GM12865 (cell line): ENCODE measurements at regions not wholly inside any gene's neighbourhood (a gene's known extent, or its start where the extent isn't known, plus 50 kb on each side); places are given as distances from the start of the nearest gene placed in this dataset.

Experiments
- DNase-seq: peaks from one replicate; pipeline ENCODE4 v3.0.0; 2010; ENCODE audit warnings: low read depth
- H3K4me3 ChIP-seq: 2 replicates; pipeline ENCODE4 v1.5.1; 2011; ENCODE audit warnings: mild to moderate bottlenecking, low read depth, low read length, control low read depth
- CTCF ChIP-seq: IDR thresholded peaks from 2 replicates; pipeline ENCODE4 v1.5.1; 2011; ENCODE audit warnings: low read length, control low read depth, low read depth, inconsistent platforms; ENCODE audit not compliant: insufficient read depth; ENCODE audit errors: missing control alignments

GRCh38 chr2:147660680-147661079, 184.1 kb upstream of the ACVR2A start:
- no peak for DNase-seq
- TF ChIP-seq CTCF: no peak
- no peak overlapping the region for H3K4me3 ChIP-seq

GRCh38 chr2:147659051-147659450, 185.8 kb upstream of the ACVR2A start:
- DNase-seq: no peak
- no peak overlapping the region for H3K4me3 ChIP-seq
- no peak for TF ChIP-seq CTCF

- no peak for DNase-seq
- no peak overlapping the region for H3K4me3 ChIP-seq
- TF ChIP-seq CTCF: no peak
Observed at GRCh38 chr2:147657086-147658000, 187.5 kb upstream of the ACVR2A start.

GRCh38 chr2:147649998-147650397, 194.8 kb upstream of the ACVR2A start:
- no peak for TF ChIP-seq CTCF
- no peak overlapping the region for H3K4me3 ChIP-seq
- no peak for DNase-seq

- H3K4me3 ChIP-seq: no peak overlapping the region
- TF ChIP-seq CTCF: no peak
- no peak for DNase-seq
Observed at GRCh38 chr2:147649286-147649685, 195.5 kb upstream of the ACVR2A start.

GRCh38 chr2:147648471-147648870, 196.4 kb upstream of the ACVR2A start:
- no peak for TF ChIP-seq CTCF

GRCh38 chr2:147647816-147648215, 197.0 kb upstream of the ACVR2A start:
- no peak for TF ChIP-seq CTCF
- DNase-seq: no peak
- no peak overlapping the region for H3K4me3 ChIP-seq

More at GRCh38 chr2:147648471-147648870, 196.4 kb upstream of the ACVR2A start:
- H3K4me3 ChIP-seq: no peak overlapping the region
- DNase-seq: no peak
